ENCODE measurements at regions not wholly inside any gene's neighbourhood (a gene's known extent, or its start where the extent isn't known, plus 50 kb on each side); places are given as distances from the start of the nearest gene placed in this dataset.

- DNase-seq = peak; percentile 29
Measured at GRCh38 chr1:87226341-87226760, 102.3 kb upstream of the LMO4 start.

- no peak for DNase-seq
Measured at GRCh38 chr1:87227651-87228050, 101.0 kb upstream of the LMO4 start.

GRCh38 chr1:87230501-87230900 is 98.2 kb upstream of the LMO4 start:
- no peak for DNase-seq

GRCh38 chr1:87231703-87232367 is 96.8 kb upstream of the LMO4 start:
- no peak for DNase-seq

- no peak for DNase-seq
Measured at GRCh38 chr1:87236585-87236984, 92.1 kb upstream of the LMO4 start.

- no peak for DNase-seq
Measured at GRCh38 chr1:87239997-87240605, 88.6 kb upstream of the LMO4 start.

GRCh38 chr1:87240661-87241285 is 87.9 kb upstream of the LMO4 start:
- DNase-seq = no peak

GRCh38 chr1:87242445-87243185 is 86.1 kb upstream of the LMO4 start:
- no peak for DNase-seq

- DNase-seq = no peak
Measured at GRCh38 chr1:87243573-87243972, 85.1 kb upstream of the LMO4 start.

- DNase-seq = no peak
Measured at GRCh38 chr1:87246436-87246835, 82.2 kb upstream of the LMO4 start.

- no peak for DNase-seq
Measured at GRCh38 chr1:87249803-87250202, 78.9 kb upstream of the LMO4 start.

GRCh38 chr1:87250336-87250735 is 78.3 kb upstream of the LMO4 start:
- DNase-seq = no peak

GRCh38 chr1:87252406-87252805 is 76.3 kb upstream of the LMO4 start:
- DNase-seq = no peak

- no peak for DNase-seq
Measured at GRCh38 chr1:87262688-87263087, 66.0 kb upstream of the LMO4 start.

- no peak for DNase-seq
Measured at GRCh38 chr1:87263281-87263680, 65.4 kb upstream of the LMO4 start.

GRCh38 chr1:87263785-87264184 is 64.9 kb upstream of the LMO4 start:
- DNase-seq = no peak

GRCh38 chr1:87264976-87265375 is 63.7 kb upstream of the LMO4 start:
- no peak for DNase-seq

GRCh38 chr1:87265786-87266185 is 62.9 kb upstream of the LMO4 start:
- DNase-seq = no peak

- DNase-seq = no peak
Measured at GRCh38 chr1:87268111-87268510, 60.6 kb upstream of the LMO4 start.

- DNase-seq = no peak
Measured at GRCh38 chr1:87269921-87270320, 58.8 kb upstream of the LMO4 start.

GRCh38 chr1:87273291-87273690 is 55.4 kb upstream of the LMO4 start:
- DNase-seq = no peak

GRCh38 chr1:87274851-87275250 is 53.8 kb upstream of the LMO4 start:
- DNase-seq = no peak

GRCh38 chr1:87278825-87279535 is 49.7 kb upstream of the LMO4 start:
- DNase-seq = no peak

Measured in 8988T (cell line).